ENCODE measurements at regions not wholly inside any gene's neighbourhood (a gene's known extent, or its start where the extent isn't known, plus 50 kb on each side); places are given as distances from the start of the nearest gene placed in this dataset.

GRCh38 chr3:28172748-28173147, 68.7 kb upstream of the CMC1 start:
- no peak for TF ChIP-seq REST (IDR thresholded peaks at IDR 0.05; ENCODE audit: borderline replicate concordance)
- TF ChIP-seq EZH2 (IDR thresholded peaks at IDR 0.05; ENCODE audit: borderline replicate concordance, insufficient read depth, low read length, poor library complexity, severe bottlenecking), result no peak
- TF ChIP-seq TAF1 (IDR thresholded peaks at IDR 0.05; ENCODE audit: low read depth), result no peak
- TF ChIP-seq RAD21 (conservative IDR thresholded peaks at IDR 0.05), result no peak
- TF ChIP-seq POLR2AphosphoS5 (IDR thresholded peaks at IDR 0.05), result no peak
- no peak overlapping the region for H3K4me2 ChIP-seq (ENCODE audit: low read length)

GRCh38 chr3:28173836-28174235, 67.6 kb upstream of the CMC1 start:
- H3K27me3 ChIP-seq (ENCODE audit: insufficient read depth, low read depth, low read length), result no peaks in the 10 kb centered on the region
- H3K4me2 ChIP-seq (ENCODE audit: low read length), result no peak overlapping the region
- H3K36me3 ChIP-seq (ENCODE audit: insufficient read depth, low read length), result no peaks in the 10 kb centered on the region
- H3K79me2 ChIP-seq (replicated peaks; ENCODE audit: insufficient read depth, low read length), result no peaks in the 10 kb centered on the region
- no peaks in the 10 kb centered on the region for H4K20me1 ChIP-seq (ENCODE audit: insufficient read depth)
- TF ChIP-seq RAD21 (conservative IDR thresholded peaks at IDR 0.05) (no peak), EZH2 (IDR thresholded peaks at IDR 0.05; ENCODE audit: borderline replicate concordance, insufficient read depth, low read length, poor library complexity, severe bottlenecking) (no peak), POLR2AphosphoS5 (IDR thresholded peaks at IDR 0.05) (no peak), EP300 (conservative IDR thresholded peaks at IDR 0.05; ENCODE audit: poor library complexity, severe bottlenecking) (no peak), TAF1 (IDR thresholded peaks at IDR 0.05; ENCODE audit: low read depth) (no peak), REST (IDR thresholded peaks at IDR 0.05; ENCODE audit: borderline replicate concordance) (no peak), CTCF (IDR thresholded peaks at IDR 0.05; ENCODE audit: poor library complexity, severe bottlenecking) (no peak), SMC3 (conservative IDR thresholded peaks at IDR 0.05; ENCODE audit: poor library complexity) (no peak), MXI1 (conservative IDR thresholded peaks at IDR 0.05; ENCODE audit: poor library complexity, severe bottlenecking) (no peak)
- H3K9ac ChIP-seq (ENCODE audit: low read length), result no peak overlapping the region
- H3F3A ChIP-seq (ENCODE audit: insufficient read depth, low read length, poor library complexity, severe bottlenecking), result no peaks in the 10 kb centered on the region
- no peak overlapping the region for H3K4me3 ChIP-seq (ENCODE audit: low read length)
- no peaks in the 10 kb centered on the region for H3K9me3 ChIP-seq (ENCODE audit: low read length)
- no peaks in the 10 kb centered on the region for H3K9me2 ChIP-seq (ENCODE audit: insufficient read depth, low read length)
- H3K27ac ChIP-seq (ENCODE audit: low read length), result no peak overlapping the region
- H2AFZ ChIP-seq (ENCODE audit: low read depth, low read length), result no peak overlapping the region

More at GRCh38 chr3:28172748-28173147, 68.7 kb upstream of the CMC1 start:
- Histone ChIP-seq H3K9me3 (ENCODE audit: low read length) (no peaks in the 10 kb centered on the region), H3K79me2 (replicated peaks; ENCODE audit: insufficient read depth, low read length) (no peaks in the 10 kb centered on the region), H3K36me3 (ENCODE audit: insufficient read depth, low read length) (no peaks in the 10 kb centered on the region), H2AFZ (ENCODE audit: low read depth, low read length) (no peak overlapping the region), H3K9me2 (ENCODE audit: insufficient read depth, low read length) (no peaks in the 10 kb centered on the region), H3K9ac (ENCODE audit: low read length) (no peak overlapping the region), H3K4me3 (ENCODE audit: low read length) (no peak overlapping the region), H3F3A (ENCODE audit: insufficient read depth, low read length, poor library complexity, severe bottlenecking) (no peaks in the 10 kb centered on the region), H3K27me3 (ENCODE audit: insufficient read depth, low read depth, low read length) (no peaks in the 10 kb centered on the region), H3K27ac (ENCODE audit: low read length) (no peak overlapping the region), H4K20me1 (ENCODE audit: insufficient read depth) (no peaks in the 10 kb centered on the region)
